GM21367 (cell line): ENCODE measurements at regions not wholly inside any gene's neighbourhood (a gene's known extent, or its start where the extent isn't known, plus 50 kb on each side); places are given as distances from the start of the nearest gene placed in this dataset.

ENCODE experiments used
- ATAC-seq: cut with Tn5 transposase; IDR thresholded peaks from one replicate; pipeline ENCODE4 v1.9.1; 2021; ENCODE audit not compliant: unreplicated experiment

DNA sequence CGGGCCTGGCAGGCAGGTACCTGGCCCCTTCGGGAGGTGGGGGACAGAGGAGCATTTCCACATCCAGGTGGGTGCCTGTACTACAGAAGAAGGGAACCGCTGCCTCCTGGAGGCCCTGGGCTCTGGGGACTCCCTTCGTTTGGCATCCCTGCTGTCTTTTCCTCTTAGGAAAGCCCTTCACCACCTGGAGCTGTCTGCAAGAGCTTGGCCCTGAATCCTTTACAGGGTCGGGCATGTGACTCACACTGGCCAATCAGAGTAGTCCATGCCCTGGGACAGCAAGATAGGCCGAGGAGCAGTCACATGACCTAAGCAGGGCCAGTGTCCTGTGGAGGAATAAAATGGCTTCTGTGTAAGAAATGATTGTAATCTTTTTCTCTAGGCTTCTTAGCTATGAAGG is 224.9 kb downstream of the ANKRD60 start:
- ATAC-seq = no peak

DNA sequence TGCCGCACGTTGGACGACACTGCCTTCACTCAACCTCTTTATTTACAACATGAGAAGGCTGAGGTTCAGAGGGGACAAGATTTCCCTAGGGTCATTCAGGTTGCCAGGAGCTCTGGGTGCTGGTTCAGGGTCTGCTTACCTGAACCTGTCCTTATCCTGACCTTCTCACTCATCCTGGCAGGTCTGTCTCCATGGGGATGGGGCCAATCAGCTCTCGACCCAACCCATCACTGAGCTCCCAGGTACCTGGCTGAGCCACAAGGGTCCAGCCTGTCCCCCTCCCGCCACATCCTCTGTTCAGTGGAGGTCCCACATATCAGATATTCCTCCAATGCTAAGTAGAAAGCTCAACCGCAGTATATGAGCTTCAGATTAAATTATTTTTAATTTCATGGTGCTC is 225.6 kb downstream of the ANKRD60 start:
- no peak for ATAC-seq

DNA sequence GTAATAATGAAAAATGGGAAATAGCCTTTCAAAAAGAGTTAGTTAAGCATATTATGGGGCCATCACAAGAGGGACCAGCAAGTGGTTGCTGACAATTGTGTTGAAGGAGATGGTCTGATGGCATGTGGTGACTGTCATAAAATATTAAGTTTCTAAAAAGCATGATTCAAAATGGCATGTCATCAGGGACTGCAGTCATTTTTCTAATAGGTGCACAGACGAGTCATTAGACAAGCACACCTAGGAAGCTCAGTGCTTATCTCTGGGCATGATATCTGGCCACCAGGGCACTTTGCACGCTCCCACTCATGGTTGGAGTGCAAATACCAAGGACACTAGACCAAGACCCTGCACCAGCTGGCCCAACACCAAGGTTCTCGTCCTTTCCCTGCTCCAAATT is 226.5 kb downstream of the ANKRD60 start:
- ATAC-seq = no peak

DNA sequence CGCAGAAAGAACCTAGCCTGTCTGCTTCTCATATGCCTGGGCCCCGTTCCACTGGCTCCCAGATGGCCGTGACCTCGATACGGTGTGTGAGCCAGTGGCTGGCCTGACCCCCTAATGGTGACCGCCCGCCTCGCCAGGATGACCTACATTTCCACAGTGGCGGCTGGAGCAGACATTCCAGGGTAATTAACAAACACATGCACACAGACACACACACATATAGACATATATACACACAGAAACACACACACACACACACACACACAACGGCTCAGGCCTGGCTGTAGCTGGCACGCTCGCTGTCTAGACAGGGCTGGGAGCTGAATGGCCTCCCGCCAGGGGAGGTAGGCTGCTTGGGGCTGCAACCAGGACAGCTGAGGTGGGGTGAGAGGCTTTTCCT is 227.1 kb downstream of the ANKRD60 start:
- no peak for ATAC-seq

DNA sequence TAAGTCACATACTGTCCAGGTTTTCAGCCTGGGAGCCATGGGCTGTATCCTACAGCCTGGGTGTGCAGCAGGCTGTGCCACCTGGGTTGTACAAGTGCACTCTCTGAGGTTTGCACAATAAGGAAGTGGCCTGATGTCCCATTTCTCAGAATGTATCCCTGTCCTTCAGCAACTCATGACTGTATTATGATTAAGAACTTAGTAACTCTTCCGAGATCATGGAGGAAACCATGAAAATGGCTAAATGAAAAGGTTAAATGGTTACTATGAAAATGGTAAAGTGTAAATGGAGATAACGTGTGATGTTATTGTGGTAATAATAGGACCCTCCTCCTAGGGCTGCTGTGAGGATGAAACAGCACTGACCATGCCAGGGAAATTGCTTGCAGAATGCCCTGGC is 227.6 kb downstream of the ANKRD60 start:
- no peak for ATAC-seq

DNA sequence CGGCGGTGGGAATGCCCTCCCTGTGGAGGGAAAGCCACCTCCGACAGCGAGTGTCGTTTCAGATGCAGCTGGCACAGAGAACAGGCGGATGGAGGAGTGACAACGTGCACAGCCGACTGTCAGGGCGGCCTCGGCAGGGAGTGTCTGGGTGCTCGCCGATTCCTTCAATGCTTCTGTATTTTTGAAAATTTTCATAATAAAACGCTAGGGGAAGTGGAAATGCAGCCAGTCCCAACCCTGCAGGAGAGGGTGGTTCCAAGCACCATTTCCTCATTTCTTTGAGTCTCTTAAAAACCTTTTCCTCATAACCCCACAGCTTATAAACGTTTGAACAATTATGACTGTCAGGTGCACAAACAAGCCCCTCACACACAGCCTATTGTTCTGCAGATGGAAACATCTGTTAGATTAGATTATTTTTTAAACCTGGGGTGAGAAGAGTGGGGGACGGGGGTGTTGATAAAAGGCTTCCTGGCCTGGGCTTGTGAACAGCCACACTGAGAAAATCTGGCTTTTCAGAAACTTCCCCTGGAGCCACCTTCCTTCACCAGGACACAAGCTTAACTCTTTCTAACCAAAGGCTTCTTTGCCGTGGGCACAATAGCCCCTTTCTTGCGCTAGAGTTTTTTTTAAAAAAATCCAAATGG is 228.9 kb downstream of the ANKRD60 start:
- ATAC-seq = no peak

DNA sequence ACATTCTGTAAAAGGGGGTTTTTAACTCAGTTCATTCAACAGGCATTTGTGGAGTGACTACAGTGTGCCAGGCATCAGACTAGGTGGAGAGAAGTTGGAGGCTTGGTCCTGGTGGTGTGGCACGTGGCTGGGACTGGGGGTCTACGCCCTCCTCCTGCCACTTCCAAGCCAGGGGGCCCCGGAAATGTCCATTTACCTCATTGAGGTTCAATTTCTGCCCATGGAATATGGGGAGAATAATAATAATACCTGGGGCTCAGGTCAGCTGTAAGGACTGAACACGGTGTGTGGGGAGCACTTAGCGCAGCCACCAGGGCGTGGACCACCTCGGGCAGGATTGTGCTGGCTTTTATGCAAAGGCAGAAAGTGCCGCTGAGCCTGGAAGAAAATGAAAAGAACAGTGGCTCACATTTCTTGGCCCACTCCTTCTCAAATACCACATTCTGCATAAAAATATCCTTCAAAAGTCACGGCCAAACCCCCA is 229.4 kb downstream of the ANKRD60 start:
- no peak for ATAC-seq

DNA sequence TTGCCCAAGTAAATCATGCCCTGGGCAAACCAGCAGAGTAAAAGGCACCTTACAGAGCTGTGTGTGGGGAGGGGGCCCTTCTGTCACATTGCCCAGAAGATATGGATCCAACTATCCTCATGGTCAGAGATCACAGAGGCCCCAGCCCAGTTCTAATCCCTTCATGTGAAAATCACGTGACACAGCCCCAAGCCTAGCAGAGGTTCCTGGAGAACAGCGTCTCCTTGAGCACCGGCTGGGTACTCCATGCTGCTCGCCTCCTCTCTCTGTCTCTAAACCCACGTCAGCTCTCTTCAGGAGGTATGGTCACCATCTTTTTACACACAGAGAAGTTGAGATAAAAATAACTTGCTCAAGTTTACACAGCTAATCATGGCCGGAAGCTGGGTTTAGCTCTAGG is 230.2 kb downstream of the ANKRD60 start:
- no peak for ATAC-seq

DNA sequence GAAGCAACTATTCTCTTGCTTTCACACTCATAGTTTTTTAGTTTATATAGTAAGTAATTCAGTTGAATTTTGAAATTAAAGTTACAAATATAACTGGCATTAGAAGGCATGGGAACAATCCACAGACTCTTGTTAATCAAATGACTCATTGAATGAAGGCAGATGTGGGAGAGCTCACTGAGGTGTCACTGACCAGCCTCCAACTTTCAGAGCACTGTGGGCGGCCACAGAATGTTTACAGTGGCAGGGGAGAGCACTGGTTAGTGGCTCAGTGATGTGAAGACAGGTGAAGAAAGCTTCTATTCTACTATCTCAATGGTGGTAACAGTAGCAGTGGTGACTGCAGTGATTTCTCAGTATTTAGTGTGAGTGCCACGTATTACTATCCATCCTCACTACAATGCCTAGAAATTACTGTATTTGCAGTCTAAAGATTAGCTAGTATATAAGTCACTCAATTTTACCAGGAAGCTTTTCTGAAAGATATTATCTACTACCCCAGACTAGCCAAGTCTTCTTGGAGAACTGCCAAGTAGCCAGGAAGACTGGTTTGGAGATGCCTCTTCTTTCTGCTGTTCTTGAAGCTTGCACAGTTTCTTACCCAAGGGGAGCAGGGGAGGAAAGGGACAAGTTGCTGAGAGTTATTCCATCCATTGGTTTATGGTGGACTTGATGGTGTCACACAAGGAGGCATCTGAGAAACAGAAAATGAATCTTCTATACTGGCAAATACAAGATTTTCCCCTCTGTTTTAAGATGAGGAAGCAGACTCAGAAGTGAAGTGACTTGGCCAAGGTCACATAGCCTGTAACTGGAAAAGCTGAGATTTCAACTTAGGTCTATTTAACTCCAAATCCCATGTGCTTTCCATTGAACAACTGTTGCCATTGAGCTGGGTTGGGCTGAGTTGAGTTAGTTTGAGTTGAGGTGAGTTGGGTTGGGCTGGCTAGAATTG is 231.2 kb downstream of the ANKRD60 start:
- ATAC-seq = no peak

DNA sequence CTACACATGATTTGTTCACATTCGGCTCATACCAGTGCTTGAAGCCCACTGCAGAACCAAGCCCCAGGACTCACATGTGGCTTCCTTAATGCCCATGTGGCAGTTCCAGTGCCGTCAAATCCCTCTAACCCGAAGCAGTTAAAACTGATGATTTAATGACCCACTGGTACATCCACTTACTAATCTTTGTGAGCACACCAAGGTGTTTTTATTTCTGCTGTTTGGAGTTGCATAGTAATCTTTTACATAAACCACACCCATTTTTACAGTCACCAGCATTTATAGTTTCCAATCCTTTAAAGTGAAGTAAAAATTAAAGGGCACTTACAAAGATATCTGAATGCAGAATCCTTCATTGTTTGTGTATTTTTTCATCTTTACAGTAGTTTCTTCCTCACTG is 232.0 kb downstream of the ANKRD60 start:
- no peak for ATAC-seq

DNA sequence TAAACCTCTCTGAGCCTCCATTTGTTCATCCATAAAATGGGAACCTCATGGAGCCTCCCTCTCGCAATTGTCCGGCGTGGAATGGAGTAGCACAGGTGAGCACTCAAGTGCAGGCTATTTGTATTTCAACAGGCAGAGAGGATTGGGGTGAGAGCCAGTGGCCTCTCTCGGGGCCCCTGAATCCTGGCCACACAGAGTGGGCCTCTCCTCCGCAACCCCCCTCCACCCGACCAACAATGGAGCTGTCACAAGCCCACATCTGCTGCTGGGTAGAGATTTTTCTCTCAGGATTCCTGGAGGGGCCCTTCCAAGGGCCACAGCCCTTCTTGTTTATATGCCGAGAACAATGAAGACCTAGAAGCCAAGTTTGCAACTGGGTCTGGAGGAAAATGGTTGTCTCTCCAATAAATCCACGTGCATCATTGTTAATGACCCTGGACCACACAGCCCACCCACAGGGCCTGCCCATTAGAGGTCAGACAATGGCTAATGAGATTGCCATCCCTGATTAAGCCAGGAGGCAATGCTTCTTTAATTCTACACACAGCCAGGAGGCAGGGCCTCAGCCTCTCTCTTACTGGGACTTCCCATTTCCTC is 233.0 kb downstream of the ANKRD60 start:
- ATAC-seq = no peak

DNA sequence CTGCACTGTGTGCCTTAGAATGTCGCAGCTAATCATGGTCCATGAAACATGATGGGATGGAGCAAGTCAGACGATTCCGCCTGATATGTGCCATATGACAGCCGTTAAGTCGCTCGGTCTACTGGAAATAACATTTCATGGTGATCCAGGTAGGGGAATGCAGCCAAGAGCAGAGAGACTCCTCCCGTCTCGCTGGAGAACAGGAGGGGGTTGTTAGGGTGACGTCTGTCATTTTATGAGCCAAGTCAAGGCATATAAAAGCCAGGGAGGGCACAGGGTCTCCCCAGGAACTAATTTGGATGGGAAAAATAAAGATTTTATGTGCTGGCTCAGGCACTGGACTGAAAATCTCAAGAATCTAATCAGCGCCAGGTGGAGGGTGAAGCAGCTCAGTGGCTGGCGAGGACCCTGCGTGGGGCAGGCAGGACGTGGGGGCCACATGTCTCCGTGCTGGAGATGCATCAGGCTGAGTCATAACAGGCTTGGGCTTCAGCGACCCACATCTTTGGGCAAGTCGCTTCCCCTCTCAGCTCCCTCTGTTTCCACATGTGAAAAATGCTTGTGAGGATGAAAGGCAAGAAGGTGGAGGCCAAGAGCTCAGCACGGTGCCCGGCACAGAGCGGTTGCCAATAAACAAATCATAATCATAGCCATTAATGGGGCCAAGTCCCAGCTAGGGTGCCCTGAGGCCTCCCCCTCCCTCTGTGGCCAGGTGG is 234.6 kb downstream of the ANKRD60 start:
- ATAC-seq = no peak

DNA sequence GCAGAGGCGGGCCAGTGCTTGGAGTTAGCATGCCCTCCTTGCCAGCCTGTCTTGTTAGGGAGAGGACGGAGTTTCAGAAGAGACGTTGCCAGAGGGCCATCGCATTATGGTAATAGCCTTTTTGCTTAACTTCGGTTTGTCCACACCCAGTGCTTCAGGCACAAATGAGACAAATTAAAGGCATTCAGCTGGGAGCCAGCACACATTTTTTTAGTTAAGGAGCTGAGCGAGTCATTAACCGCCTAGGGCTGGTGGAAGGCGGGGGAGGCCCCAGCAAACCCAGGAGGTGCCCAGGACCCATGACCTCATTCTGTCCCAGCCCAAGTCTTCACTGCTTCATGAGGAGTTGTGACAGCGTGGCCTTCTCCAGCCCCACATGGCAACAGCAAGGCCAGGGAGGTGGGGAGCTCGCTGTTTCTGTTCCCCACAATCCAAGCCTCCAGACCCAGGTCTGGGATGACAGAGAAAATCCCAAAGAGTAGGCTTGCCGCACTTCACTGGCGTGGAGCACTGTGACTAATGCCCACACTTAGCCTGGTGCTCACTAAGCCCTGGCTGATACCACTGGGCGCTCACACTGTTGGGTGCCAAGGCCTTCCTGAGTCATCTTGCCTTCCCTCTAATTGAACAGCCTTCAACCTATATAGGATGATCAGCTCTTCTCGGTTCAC is 237.1 kb downstream of the ANKRD60 start:
- no peak for ATAC-seq

DNA sequence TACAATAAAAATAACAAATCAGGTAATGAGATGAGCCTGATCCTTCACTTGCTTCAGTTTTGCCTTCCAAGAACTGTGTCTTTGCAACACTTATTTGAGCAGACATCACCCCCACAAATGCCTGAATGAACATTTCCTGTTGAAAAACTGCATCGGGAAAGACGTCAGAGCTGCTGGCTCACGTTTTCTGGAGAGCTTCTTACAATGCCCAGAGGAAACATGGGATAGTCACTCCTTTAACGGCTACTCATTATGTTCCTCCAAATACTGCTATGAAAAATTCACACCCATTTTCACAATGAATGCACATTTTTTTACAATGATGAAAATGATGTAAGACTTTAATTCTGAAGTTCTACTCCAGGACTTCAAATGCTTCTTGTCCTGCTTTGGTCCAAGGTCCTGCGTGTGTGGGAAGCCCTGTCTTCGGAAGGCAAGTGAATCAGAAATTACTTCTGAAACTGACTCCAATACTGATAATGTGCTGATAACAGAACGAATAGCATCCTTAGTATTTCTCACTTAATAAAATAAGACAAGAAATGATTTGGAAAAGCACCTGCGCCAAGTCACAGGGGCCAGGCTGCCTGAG is 238.0 kb downstream of the ANKRD60 start:
- no peak for ATAC-seq

DNA sequence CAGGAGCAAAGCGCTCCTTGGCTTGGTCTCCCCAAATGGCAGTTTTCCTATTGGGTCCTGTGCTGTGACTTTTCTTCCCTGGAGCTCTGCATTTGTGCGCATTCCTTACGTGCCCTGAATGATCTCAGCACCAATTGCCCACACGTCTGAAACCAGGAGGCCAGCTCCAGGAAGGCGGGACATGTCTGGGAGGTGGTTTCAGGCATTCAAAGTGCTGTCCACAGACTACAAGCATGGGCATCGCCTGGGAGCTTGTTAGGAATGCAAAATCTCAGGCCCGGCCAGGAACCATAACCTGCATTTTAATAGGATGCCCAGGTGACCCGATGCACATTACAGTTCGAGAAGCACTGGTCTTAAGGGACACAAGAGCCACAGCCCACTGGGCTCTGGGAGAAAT is 239.6 kb downstream of the ANKRD60 start:
- no peak for ATAC-seq

DNA sequence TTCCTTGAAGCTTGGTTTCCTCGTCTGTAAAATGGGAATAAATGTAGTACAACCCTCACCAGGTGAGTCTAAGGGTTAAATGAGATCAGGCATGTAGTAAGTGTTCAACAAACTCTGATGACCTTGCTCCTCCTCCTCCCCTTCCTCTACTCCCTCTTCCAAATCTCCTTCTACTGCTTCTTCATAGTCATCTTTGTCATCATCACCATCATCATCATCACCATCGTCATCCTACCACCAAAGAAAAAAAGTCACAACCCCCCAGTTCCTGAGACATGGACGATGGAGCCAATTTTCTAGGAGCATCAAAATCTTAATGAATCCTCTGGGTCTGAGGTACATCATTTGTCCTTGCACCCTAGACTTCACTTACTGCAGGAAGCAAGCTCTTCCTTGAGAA is 240.0 kb downstream of the ANKRD60 start:
- ATAC-seq = no peak

DNA sequence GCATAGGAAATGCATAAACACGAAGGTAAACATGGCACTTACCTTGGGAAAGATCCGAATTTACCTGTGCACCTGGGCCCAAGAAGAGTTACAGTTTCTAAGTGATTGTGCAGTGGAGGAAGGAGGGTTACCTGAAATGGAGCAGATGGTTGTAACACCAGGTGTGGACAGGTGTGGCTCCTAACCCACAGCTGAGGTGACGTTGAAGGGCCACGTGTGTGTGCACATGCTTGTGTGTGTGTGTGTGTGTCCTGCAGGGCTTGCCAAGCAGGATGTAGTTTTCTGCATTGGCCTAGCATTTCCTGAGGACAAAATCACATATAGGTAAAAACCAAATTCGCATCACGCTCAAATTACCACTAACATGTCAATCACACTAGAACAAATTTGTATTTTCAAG is 240.8 kb downstream of the ANKRD60 start:
- ATAC-seq = no peak

DNA sequence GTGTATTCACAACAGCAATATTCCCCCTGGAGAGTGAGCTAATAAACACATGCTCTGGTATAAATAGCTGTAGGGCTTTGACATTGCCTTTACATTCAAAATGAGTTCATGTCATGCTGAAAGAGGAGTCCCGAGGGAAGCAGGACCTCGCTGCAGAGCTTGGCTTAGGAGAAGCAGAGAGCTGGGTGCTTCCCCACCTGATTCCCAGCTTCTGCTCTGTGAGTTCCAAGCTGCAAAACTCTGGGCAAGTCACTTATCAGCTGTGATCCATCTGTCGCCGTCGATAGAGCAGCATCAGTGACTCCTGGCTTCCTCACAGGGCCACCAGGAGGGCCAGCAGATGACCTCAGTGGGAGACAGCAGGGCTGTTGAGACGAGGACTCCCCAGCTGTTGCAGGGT is 241.8 kb downstream of the ANKRD60 start:
- no peak for ATAC-seq

DNA sequence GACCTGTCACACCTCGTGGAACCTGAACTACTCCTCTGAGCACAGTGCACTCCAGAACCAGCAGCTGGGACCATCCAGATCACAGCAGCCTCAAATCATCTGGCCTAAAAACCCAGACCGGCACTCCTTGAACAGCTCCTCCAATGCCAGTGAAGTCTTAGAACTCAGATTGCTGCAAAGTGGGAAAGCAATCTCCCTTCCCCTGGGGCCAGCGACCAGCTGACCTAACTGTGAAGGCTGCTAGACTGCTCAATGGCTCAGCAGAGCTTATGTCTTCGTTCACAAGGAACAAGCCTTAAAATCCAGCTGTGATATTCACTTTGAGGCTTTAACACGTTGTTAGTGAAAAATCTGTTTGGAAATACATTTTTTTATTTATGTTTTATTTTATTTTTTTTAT is 243.2 kb downstream of the ANKRD60 start:
- ATAC-seq = no peak

DNA sequence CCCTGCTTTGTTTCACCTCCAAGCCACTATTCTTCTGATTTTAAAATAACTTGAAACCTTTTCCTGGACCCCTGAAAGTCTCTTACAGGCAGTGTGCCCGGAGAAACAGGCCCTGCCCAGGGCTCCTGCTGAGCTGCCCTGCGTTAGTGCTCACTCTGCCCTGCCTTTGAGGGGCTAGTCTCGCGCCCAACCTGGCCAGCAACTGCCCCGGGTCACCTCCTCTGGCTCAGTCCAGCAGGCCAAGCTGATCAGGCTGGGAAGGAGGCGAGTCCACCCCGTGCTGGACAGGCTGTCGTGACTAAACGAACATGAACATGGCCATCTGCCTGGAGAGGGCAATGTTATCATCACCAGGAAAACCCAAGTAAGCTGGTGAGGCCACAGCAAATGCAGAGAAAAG is 245.4 kb downstream of the ANKRD60 start:
- ATAC-seq = no peak
